ENCODE measurements at regions not wholly inside any gene's neighbourhood (a gene's known extent, or its start where the extent isn't known, plus 50 kb on each side); places are given as distances from the start of the nearest gene placed in this dataset.

DNA sequence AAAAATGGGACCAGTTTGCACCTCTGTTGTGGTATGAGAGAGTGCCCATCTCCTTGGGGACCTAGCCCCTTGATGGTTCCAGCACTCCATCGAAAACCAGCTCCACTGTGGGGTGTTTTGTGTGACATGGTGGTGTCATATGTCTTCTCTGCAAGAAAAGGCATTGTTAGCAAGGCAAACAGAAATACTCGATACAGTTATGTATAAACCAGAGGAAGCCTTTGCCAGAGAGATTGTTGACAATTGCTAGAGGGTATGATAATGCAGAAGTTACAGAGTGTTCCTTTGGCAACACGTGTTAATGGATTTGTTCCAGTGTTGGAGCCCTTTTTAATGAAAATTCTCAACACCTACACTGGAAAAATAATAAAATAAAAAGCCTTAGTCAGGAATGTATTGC, 270.4 kb upstream of the DMRT1 start:
- H3K4me1 Mint-ChIP-seq (ENCODE audit: low read depth): no peaks in the 10 kb centered on the region
- no peak for ATAC-seq
- TF ChIP-seq, protein P1, sequence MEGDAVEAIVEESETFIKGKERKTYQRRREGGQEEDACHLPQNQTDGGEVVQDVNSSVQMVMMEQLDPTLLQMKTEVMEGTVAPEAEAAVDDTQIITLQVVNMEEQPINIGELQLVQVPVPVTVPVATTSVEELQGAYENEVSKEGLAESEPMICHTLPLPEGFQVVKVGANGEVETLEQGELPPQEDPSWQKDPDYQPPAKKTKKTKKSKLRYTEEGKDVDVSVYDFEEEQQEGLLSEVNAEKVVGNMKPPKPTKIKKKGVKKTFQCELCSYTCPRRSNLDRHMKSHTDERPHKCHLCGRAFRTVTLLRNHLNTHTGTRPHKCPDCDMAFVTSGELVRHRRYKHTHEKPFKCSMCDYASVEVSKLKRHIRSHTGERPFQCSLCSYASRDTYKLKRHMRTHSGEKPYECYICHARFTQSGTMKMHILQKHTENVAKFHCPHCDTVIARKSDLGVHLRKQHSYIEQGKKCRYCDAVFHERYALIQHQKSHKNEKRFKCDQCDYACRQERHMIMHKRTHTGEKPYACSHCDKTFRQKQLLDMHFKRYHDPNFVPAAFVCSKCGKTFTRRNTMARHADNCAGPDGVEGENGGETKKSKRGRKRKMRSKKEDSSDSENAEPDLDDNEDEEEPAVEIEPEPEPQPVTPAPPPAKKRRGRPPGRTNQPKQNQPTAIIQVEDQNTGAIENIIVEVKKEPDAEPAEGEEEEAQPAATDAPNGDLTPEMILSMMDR (IDR thresholded peaks at IDR 0.05): no peak
- peaks cover 3% of the 10 kb centered on the region for H3K36me3 Mint-ChIP-seq (ENCODE audit: low read depth)
- H3K27me3 Mint-ChIP-seq: peaks cover 1% of the 10 kb centered on the region
- ChIA-PET POLR2A (no interaction called here), CTCF (no interaction called here)
- no peaks in the 10 kb centered on the region for H3K9me3 Mint-ChIP-seq
- intact Hi-C loops (cut with micrococcal nuclease): no loop called here
- no peak overlapping the region for H3K27ac Mint-ChIP-seq
- H3K4me3 Mint-ChIP-seq: no peak overlapping the region
- no peak for DNase-seq

DNA sequence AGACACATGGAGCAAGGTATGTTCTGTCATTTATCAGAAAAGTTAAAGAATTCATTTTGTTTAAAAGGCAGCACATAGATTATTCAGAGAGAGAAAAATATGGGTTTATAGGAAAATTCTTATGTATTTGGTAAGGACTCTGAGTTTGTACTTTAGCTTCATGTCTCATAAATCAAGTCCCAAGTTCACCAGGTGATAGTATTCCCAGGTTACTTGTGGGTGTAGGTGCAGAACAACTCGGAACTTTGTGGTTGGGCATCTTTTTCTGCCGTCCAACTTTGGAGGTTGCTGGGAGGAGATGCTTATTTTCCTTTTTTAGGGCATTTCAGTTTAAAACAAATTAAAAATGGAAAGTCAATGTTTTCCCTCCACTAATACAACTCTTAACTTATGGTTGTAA, 269.8 kb upstream of the DMRT1 start:
- H3K9me3 Mint-ChIP-seq: no peaks in the 10 kb centered on the region
- ChIA-PET POLR2A (no interaction called here), CTCF (no interaction called here)
- H3K27ac Mint-ChIP-seq: no peak overlapping the region
- H3K27me3 Mint-ChIP-seq: peaks cover 1% of the 10 kb centered on the region
- no peaks in the 10 kb centered on the region for H3K4me1 Mint-ChIP-seq (ENCODE audit: low read depth)
- DNase-seq: no peak
- TF ChIP-seq, protein P1 (IDR thresholded peaks at IDR 0.05): no peak
- H3K36me3 Mint-ChIP-seq (ENCODE audit: low read depth): no peaks in the 10 kb centered on the region
- no peak for ATAC-seq
- intact Hi-C loops (cut with micrococcal nuclease): no loop called here
- no peak overlapping the region for H3K4me3 Mint-ChIP-seq

DNA sequence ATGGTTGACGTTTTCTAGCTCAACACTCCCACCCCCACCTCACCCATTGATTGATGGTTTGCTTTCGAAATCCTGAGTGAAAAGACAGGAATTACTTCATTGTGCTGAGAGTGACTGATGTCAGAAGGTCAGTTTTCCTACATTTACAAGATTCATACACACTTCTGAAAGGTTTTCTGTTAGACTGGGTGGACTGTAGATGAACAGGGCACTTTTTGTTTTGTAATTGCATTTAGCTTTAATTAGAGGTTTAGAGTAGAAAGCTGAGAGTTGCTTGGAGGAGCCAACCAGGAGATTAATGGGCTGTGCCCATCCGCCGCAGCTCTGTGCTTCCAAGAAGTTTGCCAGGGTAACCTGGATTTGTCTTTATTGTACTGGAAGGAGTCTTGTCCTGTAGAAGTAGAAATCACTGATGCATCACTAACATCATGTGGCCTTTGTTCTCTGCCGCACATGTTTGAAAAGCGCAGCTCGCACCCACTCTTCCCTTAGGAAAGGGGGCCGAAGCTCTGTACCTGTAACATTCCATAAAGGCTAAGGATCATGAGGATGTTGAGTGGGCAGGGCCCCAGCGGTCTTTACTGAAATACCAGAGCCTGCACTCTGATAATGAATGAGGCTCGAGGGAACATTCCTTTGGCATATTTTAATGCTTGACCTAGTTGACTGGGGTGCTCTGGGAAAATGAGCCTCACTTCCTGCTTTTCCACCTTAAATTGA, 267.6 kb upstream of the DMRT1 start:
- TF ChIP-seq, protein P1 (IDR thresholded peaks at IDR 0.05): no peak
- H3K4me3 Mint-ChIP-seq: no peak overlapping the region
- ChIA-PET POLR2A (no interaction called here), CTCF (no interaction called here)
- no peak overlapping the region for H3K27ac Mint-ChIP-seq
- H3K4me1 Mint-ChIP-seq (ENCODE audit: low read depth): no peaks in the 10 kb centered on the region
- DNase-seq (no peak), ATAC-seq (no peak)
- no peaks in the 10 kb centered on the region for H3K9me3 Mint-ChIP-seq
- intact Hi-C loops (cut with micrococcal nuclease): no loop called here
- no peaks in the 10 kb centered on the region for H3K27me3 Mint-ChIP-seq
- H3K36me3 Mint-ChIP-seq (ENCODE audit: low read depth): no peaks in the 10 kb centered on the region

DNA sequence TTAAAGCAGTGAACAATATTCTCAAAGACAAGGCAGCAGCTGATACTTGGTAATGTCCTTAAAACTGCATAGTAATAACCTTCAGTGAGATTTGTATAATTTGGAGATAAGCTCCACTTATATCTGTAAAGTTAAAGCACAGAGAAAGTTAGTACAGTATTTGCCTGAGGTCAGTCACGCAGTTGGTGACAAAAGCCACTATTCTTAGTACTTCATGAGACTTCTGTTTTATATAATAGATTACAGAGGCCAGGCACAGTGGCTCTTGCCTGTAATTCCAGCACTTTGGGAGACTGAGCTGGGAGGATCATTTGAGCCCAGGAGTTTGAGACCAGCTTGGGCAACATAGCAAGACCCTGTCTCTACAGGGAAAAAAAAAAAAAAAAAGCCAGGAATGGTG, 266.4 kb upstream of the DMRT1 start:
- TF ChIP-seq, protein P1 (IDR thresholded peaks at IDR 0.05): no peak
- Mint-ChIP-seq H3K27ac (no peak overlapping the region), H3K9me3 (no peaks in the 10 kb centered on the region), H3K27me3 (no peaks in the 10 kb centered on the region), H3K36me3 (ENCODE audit: low read depth) (no peaks in the 10 kb centered on the region), H3K4me3 (no peak overlapping the region), H3K4me1 (ENCODE audit: low read depth) (no peaks in the 10 kb centered on the region)
- POLR2A ChIA-PET: no interaction called here
- ATAC-seq: no peak
- CTCF ChIA-PET: no interaction called here
- intact Hi-C loops (cut with micrococcal nuclease): no loop called here
- DNase-seq: no peak

DNA sequence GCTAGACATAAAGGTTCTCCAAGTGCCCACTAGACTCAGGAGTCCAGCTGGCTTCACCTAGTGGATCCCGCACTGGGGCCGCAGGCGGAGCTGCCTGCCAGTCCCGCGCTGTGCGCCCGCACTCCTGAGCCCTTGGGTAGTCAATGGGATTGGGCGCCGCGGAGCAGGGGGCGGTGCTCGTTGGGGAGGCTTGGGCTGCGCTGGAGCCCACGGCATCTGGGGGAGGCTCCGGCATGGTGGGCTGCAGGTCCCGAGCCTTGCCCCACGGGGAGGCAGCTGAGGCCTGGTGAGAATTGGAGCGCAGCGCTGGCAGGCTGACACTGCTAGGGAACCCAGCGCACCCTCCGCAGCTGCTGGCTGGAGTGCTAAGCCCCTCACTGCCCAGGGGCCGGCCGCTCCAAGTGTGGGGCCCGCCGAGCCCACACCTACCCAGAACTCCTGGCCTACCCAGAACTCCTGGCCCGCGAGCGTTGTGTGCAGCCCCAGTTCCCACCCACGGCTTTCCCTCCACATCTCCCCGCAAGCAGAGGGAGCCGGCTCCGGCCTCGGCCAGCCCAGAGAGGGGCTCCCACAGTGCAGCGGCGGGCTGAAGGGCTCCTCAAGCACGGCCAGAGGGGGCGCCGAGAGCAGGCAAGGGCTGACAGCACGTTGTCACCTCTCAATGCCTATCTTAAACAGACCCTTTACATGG, 260.7 kb upstream of the DMRT1 start:
- no peaks in the 10 kb centered on the region for H3K9me3 Mint-ChIP-seq
- POLR2A ChIA-PET: no interaction called here
- ATAC-seq (no peak), DNase-seq (no peak)
- intact Hi-C loops (cut with micrococcal nuclease): no loop called here
- H3K36me3 Mint-ChIP-seq (ENCODE audit: low read depth): no peaks in the 10 kb centered on the region
- H3K27me3 Mint-ChIP-seq: no peaks in the 10 kb centered on the region
- CTCF ChIA-PET: no interaction called here
- no peak overlapping the region for H3K27ac Mint-ChIP-seq
- H3K4me1 Mint-ChIP-seq (ENCODE audit: low read depth): no peaks in the 10 kb centered on the region
- TF ChIP-seq, protein P1 (IDR thresholded peaks at IDR 0.05): no peak
- H3K4me3 Mint-ChIP-seq: no peak overlapping the region

Data from activated CD8-positive, alpha-beta T cell treated with anti-CD3 and anti-CD28 coated beads for 36 hours (primary cell).